Common myeloid progenitor, CD34-positive (primary cell): ENCODE measurements at regions not wholly inside any gene's neighbourhood (a gene's known extent, or its start where the extent isn't known, plus 50 kb on each side); places are given as distances from the start of the nearest gene placed in this dataset.

Experiments used
- CTCF ChIA-PET: fragments of 350-600 bp; sonication (Branson Sonifier 250); formaldehyde crosslinking; loops from one replicate; lab custom pipeline; 2021; ENCODE audit warnings: antibody characterized with exemption; lab: Charles Lee
- POLR2A ChIA-PET: fragments of 350-600 bp; sonication (Branson Sonifier 250); formaldehyde crosslinking; loops from one replicate; lab custom pipeline; 2021; ENCODE audit warnings: antibody characterized with exemption; lab: Charles Lee
- DNase-seq, 3 donors: peaks; one replicate each; pipeline versions ENCODE4 v3.0.0 to v3.0.0-alpha.2; 2013
- H3K27ac ChIP-seq, 2 experiments: 1 replicate in 1 of 2; 2 replicates in 1 of 2; pipeline ENCODE4 v1.7.0; 2013; ENCODE audit warnings: inconsistent platforms in 2 of 2, low read length in 2 of 2, mild to moderate bottlenecking in 2 of 2, low read depth in 1 of 2, moderate library complexity in 1 of 2; ENCODE audit not compliant: severe bottlenecking in 2 of 2, insufficient read depth in 1 of 2, poor library complexity in 1 of 2
- H3K27me3 ChIP-seq, 5 experiments: replicated peaks in 2 of 5; 1 replicate in 3 of 5; 2 replicates in 2 of 5; pipeline versions ENCODE4 v1.6.1 to v1.7.0; 2013; ENCODE audit warnings: low read length in 4 of 5, mild to moderate bottlenecking in 2 of 5, moderate library complexity in 2 of 5, inconsistent platforms in 1 of 5; ENCODE audit not compliant: insufficient read depth in 5 of 5, control insufficient read depth in 4 of 5
- H3K36me3 ChIP-seq, 4 experiments: 1 replicate in 2 of 4; 2 replicates in 2 of 4; pipeline versions ENCODE4 v1.6.1 to v1.7.0; 2013; ENCODE audit warnings: low read length in 3 of 4, control low read depth in 1 of 4, mild to moderate bottlenecking in 1 of 4; ENCODE audit not compliant: control insufficient read depth in 4 of 4, insufficient read depth in 4 of 4
- H3K4me1 ChIP-seq, 4 experiments: 1 replicate in 3 of 4; 2 replicates in 1 of 4; pipeline versions ENCODE4 v1.6.1 to v1.7.1; 2013; ENCODE audit warnings: low read length in 3 of 4, mild to moderate bottlenecking in 3 of 4, control low read depth in 1 of 4, inconsistent platforms in 1 of 4, moderate library complexity in 1 of 4; ENCODE audit not compliant: control insufficient read depth in 4 of 4, insufficient read depth in 4 of 4; ENCODE audit errors: control extremely low read depth in 1 of 4
- H3K4me3 ChIP-seq, 7 experiments: 1 replicate in 4 of 7; 2 replicates in 3 of 7; pipeline versions ENCODE4 v1.5.1 to v1.7.0; 2013; ENCODE audit warnings: mild to moderate bottlenecking in 7 of 7, low read length in 6 of 7, moderate library complexity in 6 of 7, inconsistent platforms in 2 of 7, low read depth in 2 of 7, control low read depth in 1 of 7; ENCODE audit not compliant: insufficient read depth in 4 of 7, control insufficient read depth in 1 of 7; ENCODE audit errors: extremely low read depth in 1 of 7
- H3K9me3 ChIP-seq, 5 experiments: 1 replicate in 4 of 5; 2 replicates in 1 of 5; pipeline versions ENCODE4 v1.6.1 to v1.7.1; 2013; ENCODE audit warnings: low read length in 4 of 5, mild to moderate bottlenecking in 2 of 5, inconsistent platforms in 1 of 5, low read depth in 1 of 5, moderate library complexity in 1 of 5; ENCODE audit not compliant: control insufficient read depth in 4 of 5, insufficient read depth in 2 of 5; ENCODE audit errors: control extremely low read depth in 1 of 5
- WGBS: methylation state at CpG from one replicate; pipeline ENCODE4 v1.1.5; 2013; ENCODE audit not compliant: insufficient coverage; 5-methylcytosine and 5-hydroxymethylcytosine counted together

DNA sequence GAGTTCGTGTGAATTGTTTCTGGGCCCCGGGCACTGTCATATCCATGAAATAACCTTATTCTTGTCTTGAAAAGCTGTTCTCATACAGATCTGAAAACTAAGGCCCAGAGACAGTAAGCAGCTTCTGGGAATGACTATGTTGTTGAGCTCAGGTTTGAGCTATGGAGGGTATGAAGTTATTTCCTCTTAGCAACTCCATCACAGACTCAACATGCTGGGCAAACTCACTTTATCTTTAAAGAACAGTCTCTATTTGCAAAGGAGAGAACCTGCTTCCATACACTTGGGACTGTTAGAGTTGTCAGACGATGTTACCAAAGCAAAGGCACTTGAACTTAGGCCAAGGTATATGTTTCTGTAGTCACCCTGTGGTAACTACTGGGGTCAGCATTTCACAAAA, 90.0 kb downstream of the GPR88 start:
- peak in 1 of 3 donors; percentile 13 for DNase-seq
- Histone ChIP-seq H3K4me1 (peaks cover 0 to 34% (median 21%) of the 10 kb centered on the region in 4 experiments), H3K9me3 (no peaks in the 10 kb centered on the region), H3K36me3 (no peaks in the 10 kb centered on the region), H3K27ac (peak overlapping the region in 1 of 2 experiments; percentile 31), H3K27me3 (no peaks in the 10 kb centered on the region), H3K4me3 (peak overlapping the region in 1 of 7 experiments; percentile 19)
- ChIA-PET POLR2A (no interaction called here), CTCF (interaction anchor here (1.0 to 1.6 kb wide), 2 partner anchors 20 to 21 kb away, joined by 3 to 5 read pairs; no protein-coding TSS in a partner anchor)
- WGBS, result 100% methylated on average over 2 of the region's 3 CpGs

GRCh38 chr1:100628631-100629081, 90.7 kb downstream of the GPR88 start:
- Histone ChIP-seq H3K4me1 (peaks cover 0 to 34% (median 21%) of the 10 kb centered on the region in 4 experiments), H3K27me3 (no peaks in the 10 kb centered on the region), H3K4me3 (no peak overlapping the region), H3K9me3 (no peaks in the 10 kb centered on the region), H3K27ac (peak overlapping the region in 1 of 2 experiments; percentile 31), H3K36me3 (no peaks in the 10 kb centered on the region)
- ChIA-PET CTCF (interaction anchor here (1.6 kb wide), 1 partner anchor 21 kb away, joined by 5 read pairs; no protein-coding TSS in a partner anchor), POLR2A (no interaction called here)
- DNase-seq, result peak; percentile 30 to 79 (median 63)
- WGBS, result 18% methylated on average over 2 of the region's 4 CpGs

DNA sequence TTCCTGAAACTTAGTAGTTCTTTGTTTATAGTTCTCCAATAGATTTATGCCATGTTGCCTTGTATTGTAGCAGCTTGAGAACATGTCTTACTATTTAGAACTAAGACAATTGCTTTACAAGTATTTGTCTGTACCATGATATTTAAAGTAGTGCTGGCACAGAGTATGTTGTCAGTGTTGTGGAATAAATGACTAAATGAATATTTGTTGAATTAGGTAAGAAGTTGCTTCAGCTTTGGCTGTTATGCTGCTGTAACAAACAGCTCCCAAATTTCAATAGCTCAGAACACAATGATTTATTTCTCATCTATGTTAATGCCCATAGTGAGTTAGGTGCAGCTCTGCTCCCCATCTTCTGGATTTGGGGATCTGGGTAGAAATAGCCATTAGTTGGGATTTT, 90.2 kb upstream of the VCAM1 start:
- DNase-seq, result no peak
- no peaks in the 10 kb centered on the region for H3K9me3 ChIP-seq
- CTCF ChIA-PET, result no interaction called here
- H3K36me3 ChIP-seq, result no peaks in the 10 kb centered on the region
- no peak overlapping the region for H3K4me3 ChIP-seq
- H3K4me1 ChIP-seq, result peaks cover 0 to 34% (median 21%) of the 10 kb centered on the region in 4 experiments
- POLR2A ChIA-PET, result interaction anchor here (0.6 kb wide), 1 partner anchor 12 kb away, joined by 3 read pairs; no protein-coding TSS in a partner anchor
- no peak overlapping the region for H3K27ac ChIP-seq
- no peaks in the 10 kb centered on the region for H3K27me3 ChIP-seq

DNA sequence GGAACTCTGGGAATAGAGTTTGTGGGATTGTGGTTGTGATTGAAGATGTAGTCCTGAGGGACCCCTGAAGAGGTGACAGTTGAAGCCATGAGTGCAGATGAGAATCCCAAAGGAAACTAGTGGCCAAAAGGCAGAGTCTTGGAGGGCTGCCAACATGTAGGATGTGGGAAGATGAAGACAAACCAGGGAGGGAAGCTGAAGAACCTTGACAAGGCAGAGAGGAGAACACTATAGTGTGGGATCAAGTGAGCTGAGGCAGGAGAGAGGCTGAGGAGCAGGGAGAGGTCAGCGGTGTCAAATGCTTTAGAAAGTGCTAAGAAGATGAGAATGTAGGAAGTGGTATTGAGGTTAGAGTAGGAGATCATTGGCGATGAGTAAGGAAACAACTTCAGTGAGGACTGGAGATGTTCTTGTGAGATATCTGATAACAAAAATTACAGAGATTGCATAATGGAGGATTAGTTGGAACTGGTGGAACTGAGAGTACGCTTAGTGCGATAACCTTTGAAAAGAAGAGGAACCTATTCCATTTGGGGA, 88.5 kb upstream of the VCAM1 start:
- WGBS, result 65% methylated on average over 4 of the region's 4 CpGs
- Histone ChIP-seq H3K9me3 (no peaks in the 10 kb centered on the region), H3K36me3 (no peaks in the 10 kb centered on the region), H3K27me3 (no peaks in the 10 kb centered on the region), H3K27ac (no peak overlapping the region), H3K4me3 (no peak overlapping the region), H3K4me1 (peaks cover 0 to 34% (median 21%) of the 10 kb centered on the region in 4 experiments)
- ChIA-PET CTCF (interaction anchor here (0.6 to 1.1 kb wide), 2 partner anchors 9 to 31 kb away, joined by 3 read pairs; no protein-coding TSS in a partner anchor), POLR2A (interaction anchor here (0.6 kb wide), 1 partner anchor 1131 kb away, joined by 3 read pairs; no protein-coding TSS in a partner anchor)
- DNase-seq, result peak; percentile 7 to 58 (median 36)

DNA sequence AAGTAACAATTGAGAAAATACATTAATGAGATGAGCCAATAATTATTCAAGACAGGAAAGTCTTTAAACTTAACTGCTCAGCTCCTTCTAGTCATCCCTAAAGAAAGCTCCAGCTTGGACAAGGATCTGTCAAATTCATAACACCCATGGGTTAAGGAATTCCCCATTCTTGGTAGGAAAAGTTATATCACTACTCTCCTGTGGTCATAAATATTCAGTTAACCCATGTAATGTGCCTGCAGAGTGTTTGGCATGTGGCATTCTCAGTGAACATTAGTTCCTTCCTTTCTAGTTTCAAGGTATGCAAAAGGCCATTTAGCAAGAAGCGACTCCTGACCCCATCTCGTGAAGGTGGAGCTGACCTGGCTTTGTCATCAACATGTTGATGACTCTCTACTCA, 76.7 kb upstream of the VCAM1 start:
- Histone ChIP-seq H3K4me3 (no peak overlapping the region), H3K27me3 (no peaks in the 10 kb centered on the region), H3K9me3 (peaks cover 0 to 14% (median 5%) of the 10 kb centered on the region in 5 experiments), H3K27ac (no peak overlapping the region), H3K36me3 (no peaks in the 10 kb centered on the region), H3K4me1 (no peaks in the 10 kb centered on the region)
- POLR2A ChIA-PET, result no interaction called here
- CTCF ChIA-PET, result no interaction called here
- 100% methylated on average over 1 of the region's 2 CpGs for WGBS
- DNase-seq, result no peak

GRCh38 chr1:100643471-100644196, 75.9 kb upstream of the VCAM1 start:
- Histone ChIP-seq H3K4me3 (no peak overlapping the region), H3K4me1 (no peaks in the 10 kb centered on the region)
- CTCF ChIA-PET, result no interaction called here

GRCh38 chr1:100646001-100646400, 73.5 kb upstream of the VCAM1 start:
- DNase-seq, result no peak
- Histone ChIP-seq H3K27me3 (no peaks in the 10 kb centered on the region), H3K9me3 (peaks cover 0 to 35% (median 10%) of the 10 kb centered on the region in 5 experiments), H3K27ac (no peak overlapping the region), H3K36me3 (no peaks in the 10 kb centered on the region), H3K4me3 (no peak overlapping the region), H3K4me1 (no peaks in the 10 kb centered on the region)
- CTCF ChIA-PET, result no interaction called here
- WGBS, result 100% methylated on average over 1 of the region's 4 CpGs
- POLR2A ChIA-PET, result no interaction called here

More at GRCh38 chr1:100643471-100644196, 75.9 kb upstream of the VCAM1 start:
- Histone ChIP-seq H3K27me3 (no peaks in the 10 kb centered on the region), H3K36me3 (no peaks in the 10 kb centered on the region), H3K9me3 (peaks cover 0 to 19% (median 7%) of the 10 kb centered on the region in 5 experiments), H3K27ac (no peak overlapping the region)
- 85% methylated on average over 3 of the region's 4 CpGs for WGBS
- DNase-seq, result no peak
- POLR2A ChIA-PET, result no interaction called here
